K562 (cell line): ENCODE measurements at regions not wholly inside any gene's neighbourhood (a gene's known extent, or its start where the extent isn't known, plus 50 kb on each side); places are given as distances from the start of the nearest gene placed in this dataset.

Source experiments
- CBX5 ChIP-seq: IDR thresholded peaks from 2 replicates; pipeline ENCODE4 v1.6.1; 2014; ENCODE audit warnings: low read depth, borderline replicate concordance
- CHD4 ChIP-seq: fragments of 200-600 bp; sonication (generic); IDR thresholded peaks from 3 replicates; pipeline ENCODE4 v1.6.1; 2012; ENCODE audit warnings: low read depth, mild to moderate bottlenecking, mixed read lengths, low read length, inconsistent platforms; ENCODE audit not compliant: insufficient read depth, insufficient replicate concordance, poor library complexity, severe bottlenecking
- HDAC2 ChIP-seq: fragments of 450-650 bp; IDR thresholded peaks from 2 replicates; pipeline ENCODE4 v1.6.1; 2016; ENCODE audit warnings: mild to moderate bottlenecking
- NR3C1 ChIP-seq: sonication (generic); formaldehyde crosslinking; IDR thresholded peaks from 2 replicates; pipeline ENCODE4 v1.8.1; 2022; ENCODE audit warnings: missing genetic modification reagents
- SAP30 ChIP-seq: fragments of 200-600 bp; sonication (generic); IDR thresholded peaks from 2 replicates; pipeline ENCODE4 v1.6.1; 2012; ENCODE audit warnings: borderline replicate concordance, low read depth, mild to moderate bottlenecking, moderate library complexity, low read length, control low read depth, inconsistent platforms; ENCODE audit not compliant: insufficient read depth, poor library complexity, severe bottlenecking
- SREBF1 ChIP-seq: fragments of 150-350 bp; IDR thresholded peaks from 2 replicates; pipeline ENCODE4 v1.6.1; 2014; ENCODE audit warnings: antibody characterized with exemption, low read depth, low read length, borderline replicate concordance
- ZNF274 ChIP-seq: IDR thresholded peaks from 2 replicates; pipeline ENCODE4 v1.6.1; 2011; ENCODE audit warnings: low read depth, mild to moderate bottlenecking, low read length, moderate library complexity, borderline replicate concordance
- TF ChIP-seq, protein P1 (sequence below), 3 experiments: IDR thresholded peaks in 2 of 3; conservative IDR thresholded peaks in 1 of 3; 2 replicates each; pipeline ENCODE4 v1.5.1; 2011 to 2012; ENCODE audit warnings: low read length in 3 of 3, mild to moderate bottlenecking in 3 of 3, control low read depth in 2 of 3, improper control_type of control experiment in 1 of 3, inconsistent platforms in 1 of 3, low read depth in 1 of 3, mixed read lengths in 1 of 3, moderate library complexity in 1 of 3; ENCODE audit not compliant: insufficient read depth in 2 of 3

DNA sequence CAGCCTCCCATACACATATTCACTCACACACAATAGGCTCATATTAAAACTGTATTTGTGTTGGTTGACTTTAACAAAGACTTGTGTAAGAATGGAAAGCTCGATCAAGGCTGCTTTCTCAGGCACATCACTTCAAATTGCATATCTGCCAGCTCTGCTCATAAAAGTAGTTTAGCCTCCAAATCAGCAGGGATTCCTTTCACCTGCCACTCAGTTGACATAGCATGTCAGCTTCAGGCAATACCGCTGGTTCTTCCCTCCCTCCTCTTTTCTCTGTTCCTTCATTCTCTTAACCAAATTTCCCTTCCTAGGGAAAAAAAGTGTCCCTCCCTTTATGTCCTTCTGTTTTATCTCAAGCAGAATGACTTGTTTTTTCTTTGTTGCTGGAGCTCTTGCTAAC is 450.4 kb upstream of the LARGE1 start:
- TF ChIP-seq HDAC2 (no peak), CHD4 (no peak), SREBF1 (no peak), ZNF274 (no peak), NR3C1 (no peak), CBX5 (no peak), SAP30 (no peak)
- TF ChIP-seq, protein P1, sequence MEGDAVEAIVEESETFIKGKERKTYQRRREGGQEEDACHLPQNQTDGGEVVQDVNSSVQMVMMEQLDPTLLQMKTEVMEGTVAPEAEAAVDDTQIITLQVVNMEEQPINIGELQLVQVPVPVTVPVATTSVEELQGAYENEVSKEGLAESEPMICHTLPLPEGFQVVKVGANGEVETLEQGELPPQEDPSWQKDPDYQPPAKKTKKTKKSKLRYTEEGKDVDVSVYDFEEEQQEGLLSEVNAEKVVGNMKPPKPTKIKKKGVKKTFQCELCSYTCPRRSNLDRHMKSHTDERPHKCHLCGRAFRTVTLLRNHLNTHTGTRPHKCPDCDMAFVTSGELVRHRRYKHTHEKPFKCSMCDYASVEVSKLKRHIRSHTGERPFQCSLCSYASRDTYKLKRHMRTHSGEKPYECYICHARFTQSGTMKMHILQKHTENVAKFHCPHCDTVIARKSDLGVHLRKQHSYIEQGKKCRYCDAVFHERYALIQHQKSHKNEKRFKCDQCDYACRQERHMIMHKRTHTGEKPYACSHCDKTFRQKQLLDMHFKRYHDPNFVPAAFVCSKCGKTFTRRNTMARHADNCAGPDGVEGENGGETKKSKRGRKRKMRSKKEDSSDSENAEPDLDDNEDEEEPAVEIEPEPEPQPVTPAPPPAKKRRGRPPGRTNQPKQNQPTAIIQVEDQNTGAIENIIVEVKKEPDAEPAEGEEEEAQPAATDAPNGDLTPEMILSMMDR (IDR thresholded peaks at IDR 0.05 in 2 of 3, conservative IDR thresholded peaks at IDR 0.05 in 1 of 3; ENCODE audit: insufficient read depth in 2 of 3, low read depth in 1 of 3, low read length in 3 of 3) = no peak
